Renal cortical epithelial cell (primary cell): ENCODE measurements at regions not wholly inside any gene's neighbourhood (a gene's known extent, or its start where the extent isn't known, plus 50 kb on each side); places are given as distances from the start of the nearest gene placed in this dataset.
"Not testable (repeated sequence)": the region's sequence is repeated elsewhere in the genome, so short reads cannot be mapped to it uniquely, and the experiment has no call there.

ENCODE experiments used
- DNase-seq: peaks from one replicate; pipeline ENCODE4 v3.0.0-alpha.2; 2011; ENCODE audit warnings: low read depth

DNA sequence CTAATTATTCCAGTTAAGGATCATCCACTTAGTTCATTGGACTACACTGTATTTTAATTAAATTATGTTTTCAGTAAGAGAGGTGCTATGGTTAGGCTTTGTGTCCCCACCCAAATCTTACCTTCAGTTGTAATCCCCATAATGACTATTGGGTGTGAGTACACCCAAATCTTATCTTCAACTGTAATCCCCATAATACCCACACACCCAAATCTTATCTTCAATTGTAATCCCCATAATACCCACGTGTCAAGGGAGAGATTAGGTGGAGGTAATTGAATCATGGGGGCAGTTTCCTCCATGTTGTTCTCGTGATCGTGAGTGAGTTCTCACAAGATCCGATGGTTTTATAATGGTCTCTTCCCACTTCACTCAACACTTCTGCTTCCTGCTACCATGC, 208.0 kb upstream of the PHACTR1 start:
- DNase-seq: no peak

DNA sequence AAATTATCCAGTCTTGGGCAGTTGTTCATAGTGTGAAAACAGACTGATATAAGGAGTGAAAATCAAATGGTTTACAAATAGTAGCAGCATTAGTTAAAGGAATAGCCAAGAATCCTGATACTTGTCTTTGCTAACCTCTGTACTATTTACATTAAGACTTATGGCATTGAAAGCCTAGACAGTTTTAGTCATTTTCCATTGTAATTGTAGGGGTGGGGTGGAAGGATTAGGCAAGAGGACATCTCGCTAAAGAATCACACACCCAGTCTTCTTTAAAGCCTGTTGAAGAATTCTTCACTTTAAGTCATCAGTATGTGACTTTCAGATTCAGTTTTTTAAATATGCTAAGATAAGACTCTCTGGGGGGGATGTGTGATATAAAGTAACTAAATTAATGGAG, 207.5 kb upstream of the PHACTR1 start:
- no peak for DNase-seq

DNA sequence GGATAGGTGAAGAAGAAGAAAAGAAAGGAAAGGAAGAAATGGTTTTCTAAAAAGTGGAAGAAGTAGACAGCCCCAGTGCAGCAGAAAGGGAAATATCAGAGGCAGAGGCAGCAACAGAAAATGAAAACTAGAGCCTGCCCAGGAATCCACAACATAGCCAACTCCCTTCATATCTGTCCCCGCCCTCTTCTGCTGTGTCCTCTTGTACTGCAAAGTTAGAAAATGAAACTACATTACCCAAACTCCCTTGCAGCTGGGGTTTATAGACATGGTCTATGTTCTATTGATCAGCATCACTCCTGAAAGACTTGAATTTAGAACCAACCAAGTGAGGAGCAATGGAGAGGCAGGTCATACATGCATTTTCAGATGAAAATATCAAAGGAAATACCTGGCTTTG, 200.5 kb upstream of the PHACTR1 start:
- DNase-seq: peak; percentile 14

DNA sequence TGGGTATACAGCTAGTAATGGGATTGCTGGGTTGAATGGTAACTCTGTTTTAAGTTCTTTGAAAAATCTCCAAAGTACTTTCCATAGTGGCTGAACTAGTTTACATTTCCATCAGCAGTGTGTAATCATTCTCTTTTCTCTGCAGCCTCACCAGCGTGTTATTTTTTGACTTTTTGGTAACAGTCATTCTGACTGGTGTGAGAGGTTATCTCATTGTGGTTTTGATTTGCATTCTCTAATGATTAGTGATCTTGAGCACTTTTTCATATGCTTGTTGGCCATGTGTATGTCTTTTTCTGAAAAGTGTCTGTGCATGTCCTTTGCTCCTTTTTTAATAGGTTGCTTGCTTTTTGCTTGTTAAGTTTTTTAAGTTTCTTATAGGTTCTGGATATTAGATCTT, 194.2 kb upstream of the PHACTR1 start:
- DNase-seq: no peak

DNA sequence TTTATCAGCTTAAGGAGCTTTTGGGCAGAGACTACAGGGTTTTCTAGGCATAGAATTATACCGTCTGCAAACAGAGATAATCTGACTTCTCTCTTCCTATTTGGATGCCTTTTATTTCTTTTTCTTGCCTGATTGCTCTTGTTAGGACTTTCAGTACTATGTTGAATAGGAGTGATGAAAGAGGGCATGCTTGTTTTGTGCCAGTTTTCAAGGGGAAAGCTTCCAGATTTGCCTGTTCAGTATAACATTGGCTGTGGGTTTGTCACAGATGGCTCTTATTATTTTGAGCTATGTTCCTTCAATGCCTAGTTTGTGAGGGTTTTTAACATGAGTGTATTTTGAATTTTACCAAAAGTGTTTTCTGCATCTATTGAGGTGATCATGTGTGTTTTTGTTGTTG, 192.8 kb upstream of the PHACTR1 start:
- no peak for DNase-seq

DNA sequence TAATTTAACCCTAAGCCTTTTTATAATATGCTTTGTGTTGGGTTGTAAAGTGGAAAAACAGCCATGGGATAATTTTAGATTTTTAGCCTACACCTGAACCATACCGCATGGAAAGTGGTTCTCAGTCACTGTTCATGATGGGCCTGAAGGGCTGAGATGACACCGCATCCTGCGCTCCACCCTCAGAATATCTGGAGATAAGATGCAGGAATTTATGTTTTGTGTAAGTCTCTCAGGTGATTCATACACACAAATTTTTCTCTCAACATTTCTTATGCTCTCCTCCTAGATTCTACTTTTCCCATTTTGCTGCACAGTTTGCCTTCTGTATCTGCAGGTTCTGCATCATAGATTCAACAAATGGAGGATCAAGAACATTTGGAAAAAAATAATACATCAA, 191.3 kb upstream of the PHACTR1 start:
- no peak for DNase-seq

DNA sequence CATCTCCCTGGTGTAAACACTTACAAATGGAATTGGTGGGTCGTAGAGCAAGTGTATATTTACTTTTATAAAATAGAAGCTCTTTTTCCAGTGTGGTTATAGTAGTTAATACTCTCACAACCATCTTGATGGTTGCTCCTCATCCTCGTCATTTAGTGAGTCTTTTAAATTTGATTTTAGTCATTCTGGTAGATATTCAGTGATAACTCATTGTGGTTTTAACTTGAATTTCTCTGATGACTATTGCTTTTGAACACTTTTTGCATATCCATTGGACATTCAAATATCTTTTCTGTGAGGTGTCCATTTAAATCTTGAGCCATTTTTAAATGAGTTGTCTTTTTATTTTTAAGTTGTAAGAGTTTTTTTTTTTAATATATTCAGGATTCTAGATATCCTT, 189.2 kb upstream of the PHACTR1 start:
- DNase-seq: no peak

DNA sequence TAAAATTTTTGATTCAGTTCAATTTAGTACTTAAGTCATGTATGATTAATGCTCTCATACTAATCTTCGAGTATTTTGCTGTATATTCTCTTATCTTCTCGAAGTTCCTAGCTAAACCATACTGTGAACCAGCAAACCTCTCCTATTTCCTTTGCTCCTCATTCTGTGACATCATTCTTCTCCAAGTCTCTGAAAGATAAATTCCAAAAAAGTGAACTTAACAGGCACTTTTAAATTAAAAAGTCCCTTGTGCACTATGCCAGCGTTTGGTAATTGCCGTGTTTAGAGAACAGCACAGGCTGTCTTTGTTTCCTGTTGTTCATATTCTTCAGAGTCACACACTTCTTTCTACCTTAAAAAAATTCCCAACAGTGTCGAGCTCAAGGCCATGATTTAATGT, 188.4 kb upstream of the PHACTR1 start:
- DNase-seq: no peak

DNA sequence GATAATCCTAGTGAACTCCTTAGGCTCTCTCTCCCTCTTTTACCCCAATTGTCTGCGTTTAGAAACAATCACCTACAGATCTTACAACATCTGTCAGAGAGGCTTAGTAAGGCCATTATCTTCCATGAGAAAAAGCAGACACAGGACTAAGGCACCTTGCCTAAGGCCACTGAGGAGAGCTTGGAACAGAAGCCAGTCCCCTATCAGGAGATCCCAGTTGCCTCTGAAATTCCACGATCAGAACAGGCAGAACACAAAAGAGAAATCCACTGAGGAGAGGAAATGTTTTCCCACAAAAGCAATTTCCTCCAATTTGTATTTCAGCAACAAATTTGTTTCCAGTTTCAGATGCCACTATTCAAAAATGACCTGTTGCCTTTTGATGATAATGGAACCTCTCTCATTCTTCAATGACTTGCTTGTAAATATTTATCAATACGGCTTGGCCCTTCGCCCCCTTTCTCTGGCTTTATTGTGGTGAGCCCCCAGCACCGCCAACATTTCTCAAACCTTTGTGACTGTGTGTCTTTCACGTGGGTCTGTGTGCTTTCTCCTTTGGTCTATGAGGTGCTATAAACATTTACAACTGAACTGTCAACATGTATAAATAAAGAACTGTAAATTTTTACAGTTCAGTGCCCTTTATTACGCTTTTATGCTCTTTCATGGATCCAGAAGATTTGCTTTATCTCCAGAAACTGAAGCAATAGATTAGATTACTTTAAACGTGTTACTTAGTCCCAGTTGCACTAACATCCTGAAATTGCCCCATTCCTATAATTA, 187.8 kb upstream of the PHACTR1 start:
- DNase-seq: no peak

DNA sequence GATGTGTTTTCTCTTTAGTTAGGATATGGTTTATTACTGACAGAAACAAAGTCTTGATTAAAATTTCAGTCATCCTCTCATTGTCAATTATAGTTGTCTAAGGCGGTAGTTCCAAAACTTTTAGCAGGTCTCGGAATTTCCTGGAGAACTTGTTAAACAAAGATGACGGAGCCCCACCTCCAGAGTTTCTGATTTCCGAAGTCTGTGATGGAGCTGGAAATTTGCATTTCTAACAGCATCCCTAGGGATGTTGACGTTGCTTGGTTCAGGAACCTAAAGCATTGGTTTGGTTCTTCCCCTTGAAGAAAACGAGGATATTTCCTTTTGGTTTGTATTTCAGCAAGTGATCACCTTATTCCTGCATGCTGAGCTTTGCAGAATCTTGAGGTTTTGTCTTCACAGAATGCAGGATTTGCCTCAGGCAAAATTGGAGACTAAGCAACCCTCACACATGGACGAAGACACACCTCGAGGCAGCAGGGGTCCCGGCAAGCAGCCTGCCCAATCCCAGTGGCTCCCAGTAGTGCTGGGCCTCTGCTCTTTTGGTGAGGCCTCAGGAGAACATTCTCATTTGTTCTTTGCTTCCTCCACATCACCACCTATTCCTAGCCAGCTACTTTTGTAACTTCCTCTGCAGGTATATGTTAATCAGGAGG, 187.1 kb upstream of the PHACTR1 start:
- no peak for DNase-seq

DNA sequence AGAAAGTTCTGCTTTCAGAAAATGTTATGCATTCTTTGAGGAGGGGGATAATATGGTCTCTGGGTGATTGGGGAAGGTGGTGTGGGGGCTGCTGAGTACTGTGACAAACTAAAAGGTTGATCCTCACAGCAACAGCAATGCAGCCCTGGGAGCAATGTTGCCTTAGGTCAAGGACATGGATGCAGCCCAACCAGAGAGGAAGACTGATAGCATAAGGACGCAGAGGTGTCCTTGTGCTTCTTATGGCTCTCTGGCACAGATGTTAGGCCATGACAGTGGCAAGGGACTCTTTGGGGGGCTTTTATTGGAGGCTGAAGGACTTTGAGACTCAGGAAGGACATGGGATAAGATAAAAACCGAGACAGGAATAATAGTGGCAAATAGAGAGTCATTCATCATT, 186.2 kb upstream of the PHACTR1 start:
- no peak for DNase-seq

DNA sequence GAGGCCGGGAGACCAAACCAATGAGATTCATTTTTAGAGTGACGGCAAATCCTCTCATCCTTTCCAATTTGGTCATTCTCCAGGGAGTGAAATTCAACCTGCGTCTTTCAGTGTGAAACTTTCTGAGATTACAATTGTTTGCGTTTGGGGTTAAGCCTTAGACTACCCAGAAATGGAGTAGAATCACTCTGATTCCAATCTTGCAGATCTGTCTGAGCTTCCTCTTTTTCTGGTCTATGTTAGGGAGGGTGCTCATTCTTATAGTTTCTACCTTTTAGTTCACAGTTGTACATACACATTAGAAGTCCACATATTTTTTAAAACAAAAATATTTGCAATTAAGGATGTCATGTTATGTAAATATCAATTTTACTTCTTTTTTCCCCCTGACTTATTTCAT, 183.0 kb upstream of the PHACTR1 start:
- DNase-seq: no peak

DNA sequence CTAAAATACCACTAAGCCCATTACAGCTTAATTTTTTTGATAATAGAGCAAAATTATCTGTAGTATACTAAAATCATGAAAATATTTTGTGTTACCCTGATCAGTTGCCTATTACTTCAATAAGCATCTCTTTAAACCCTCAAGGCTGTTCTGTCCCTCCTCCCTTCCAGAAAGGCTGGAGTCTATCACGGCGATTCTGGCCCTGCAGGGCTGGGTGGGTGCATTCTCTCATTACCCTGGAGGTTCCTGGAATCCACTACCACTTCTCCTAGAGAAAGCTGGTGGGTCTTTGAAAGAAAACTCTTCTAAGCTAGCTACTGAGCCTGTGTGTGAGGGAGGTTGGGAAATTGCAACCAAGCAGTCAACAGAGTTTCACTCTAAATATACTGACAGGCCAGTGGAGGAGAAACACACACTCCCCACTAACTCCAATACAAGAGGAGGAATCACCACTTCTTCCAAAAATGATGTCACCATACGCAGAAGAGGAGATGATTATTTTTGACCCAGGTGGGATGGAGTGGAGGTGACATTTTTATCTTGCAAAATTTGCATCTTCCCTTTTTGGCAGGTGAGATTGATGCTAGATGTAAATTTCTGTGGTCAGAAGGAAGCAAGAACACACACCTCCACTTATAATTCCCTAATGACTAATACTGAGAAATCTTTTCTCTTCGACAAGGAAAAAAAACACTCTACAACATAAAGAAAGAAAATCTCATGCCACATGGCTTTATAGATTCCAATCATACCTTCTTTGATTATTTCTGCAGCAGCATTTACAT, 182.3 kb upstream of the PHACTR1 start:
- no peak for DNase-seq

DNA sequence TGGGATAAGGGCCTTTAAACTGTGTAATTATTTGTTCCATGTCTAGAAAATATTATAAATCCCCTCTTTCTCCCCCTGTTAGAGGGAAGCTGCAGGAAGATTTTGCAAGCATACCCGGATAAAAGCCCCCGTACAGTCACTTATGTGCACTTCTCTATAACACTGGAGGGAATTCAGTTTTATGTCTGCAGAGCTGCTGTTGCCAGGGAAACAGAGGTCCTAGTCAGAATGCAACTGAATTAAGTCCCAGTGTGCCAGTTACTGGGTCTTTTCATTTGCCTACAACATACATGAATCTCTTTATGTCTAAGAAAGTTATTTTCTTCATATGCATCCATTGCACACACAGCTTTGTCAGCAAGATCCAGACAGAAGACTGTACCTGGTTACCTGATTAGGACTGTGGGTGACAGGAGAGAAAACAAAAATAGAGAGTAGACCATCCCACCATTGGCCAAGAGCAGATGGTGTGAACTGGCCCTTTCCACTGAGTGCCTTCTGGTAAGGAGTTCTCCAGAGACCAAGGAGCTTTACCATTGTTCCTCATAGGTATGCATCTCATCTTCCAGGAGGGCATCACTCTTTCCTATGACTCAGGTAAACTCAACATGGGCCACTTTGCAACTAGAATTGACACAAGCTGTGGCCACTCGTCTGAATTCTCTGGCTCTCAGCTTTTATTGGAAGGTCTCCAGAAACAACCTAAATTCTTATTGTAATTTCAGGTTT, 180.8 kb upstream of the PHACTR1 start:
- DNase-seq: no peak

DNA sequence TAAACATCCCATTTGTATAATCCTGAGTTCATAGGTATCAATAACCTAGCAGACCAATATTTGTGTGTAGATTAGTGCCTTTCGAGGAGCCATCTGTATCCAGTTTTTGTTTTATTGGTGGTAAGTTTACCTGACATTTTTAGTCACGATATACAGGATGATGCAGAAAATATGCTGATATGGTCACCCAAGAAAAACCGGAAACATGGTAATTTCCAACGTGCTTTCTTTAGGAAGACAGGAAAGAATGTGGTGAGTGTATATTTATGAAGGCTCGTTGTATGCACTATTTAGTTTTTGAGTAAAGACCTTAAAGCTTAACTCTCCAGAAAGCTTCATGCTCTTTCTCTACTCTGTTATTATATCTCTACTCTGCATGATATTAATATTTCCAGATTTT, 180.2 kb upstream of the PHACTR1 start:
- no peak for DNase-seq

DNA sequence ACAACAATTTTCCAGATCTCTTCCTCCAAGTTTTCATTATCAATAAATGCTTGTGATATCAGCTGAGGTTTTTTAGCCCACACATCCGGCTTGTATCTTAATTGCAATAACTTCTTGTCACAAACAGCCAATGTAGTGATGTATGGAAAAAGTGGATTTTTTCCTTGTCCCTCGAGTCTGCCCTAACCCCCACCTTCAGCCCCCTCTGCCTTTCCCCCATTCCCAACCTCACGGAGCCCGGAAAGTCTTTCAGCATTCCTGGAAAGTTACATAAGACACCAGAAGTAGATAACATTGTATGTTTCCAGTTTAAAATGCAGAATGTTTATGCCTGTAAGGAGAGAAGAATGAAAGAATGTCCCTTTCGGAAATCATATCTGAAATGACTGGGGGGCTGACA, 179.2 kb upstream of the PHACTR1 start:
- DNase-seq: no peak

DNA sequence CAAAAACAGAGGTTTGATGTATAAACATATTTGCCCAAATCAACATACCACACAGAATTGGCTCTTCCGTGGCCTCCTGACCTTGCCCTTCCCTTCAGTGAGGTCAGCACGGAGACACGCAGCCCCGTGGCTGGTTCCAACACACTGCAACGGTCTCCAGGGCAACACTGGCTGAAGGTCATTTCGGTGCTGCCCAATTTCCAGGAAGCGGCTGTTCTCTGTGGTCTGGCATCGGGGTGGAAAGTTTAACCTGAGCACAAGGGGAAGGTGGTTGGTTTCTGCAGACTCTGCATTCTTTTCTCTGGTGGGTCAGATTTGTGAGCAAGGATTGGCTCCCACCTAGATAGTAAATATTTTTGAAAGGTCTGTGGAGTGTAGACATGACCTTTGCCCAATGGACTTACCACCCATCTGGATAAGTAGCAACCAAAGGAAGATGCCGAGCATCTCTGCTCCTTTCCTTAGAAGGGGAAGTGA, 177.6 kb upstream of the PHACTR1 start:
- DNase-seq: peak; percentile 90

DNA sequence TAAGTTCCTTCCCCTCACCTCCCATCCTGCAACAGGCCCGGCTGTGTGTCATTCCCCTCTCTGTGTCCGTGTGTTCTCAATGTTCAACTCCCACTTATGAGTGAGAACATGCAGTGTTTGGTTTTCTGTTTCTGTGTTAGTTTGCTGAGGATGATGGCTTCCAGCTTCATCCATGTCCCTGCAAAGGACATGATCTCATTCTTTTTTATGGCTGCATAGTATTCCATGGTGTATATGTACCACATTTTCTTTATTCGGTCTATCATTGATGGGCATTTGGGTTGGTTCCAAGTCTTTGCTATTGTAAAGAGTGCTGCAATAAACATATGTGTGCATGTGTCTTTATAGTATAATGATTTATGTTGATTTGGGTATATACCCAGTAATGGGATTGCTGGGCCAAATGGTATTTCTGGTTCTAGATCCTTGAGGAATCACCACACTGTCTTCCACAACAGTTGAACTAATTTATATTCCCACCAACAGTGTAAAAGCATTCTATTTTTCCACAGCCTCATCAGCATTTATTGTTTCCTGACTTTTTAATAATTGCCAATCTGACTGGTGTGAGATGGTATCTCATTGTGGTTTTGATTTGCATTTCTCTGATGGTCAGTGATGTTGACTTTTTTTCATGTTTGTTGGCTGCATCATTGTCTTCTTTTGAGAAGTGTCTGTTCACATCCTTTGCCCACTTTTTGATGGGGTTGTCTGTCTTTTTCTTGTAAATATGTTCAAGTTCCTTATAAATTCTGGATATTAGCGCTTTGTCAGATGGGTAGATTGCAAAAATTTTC, 174.1 kb upstream of the PHACTR1 start:
- DNase-seq: not testable (repeated sequence)

DNA sequence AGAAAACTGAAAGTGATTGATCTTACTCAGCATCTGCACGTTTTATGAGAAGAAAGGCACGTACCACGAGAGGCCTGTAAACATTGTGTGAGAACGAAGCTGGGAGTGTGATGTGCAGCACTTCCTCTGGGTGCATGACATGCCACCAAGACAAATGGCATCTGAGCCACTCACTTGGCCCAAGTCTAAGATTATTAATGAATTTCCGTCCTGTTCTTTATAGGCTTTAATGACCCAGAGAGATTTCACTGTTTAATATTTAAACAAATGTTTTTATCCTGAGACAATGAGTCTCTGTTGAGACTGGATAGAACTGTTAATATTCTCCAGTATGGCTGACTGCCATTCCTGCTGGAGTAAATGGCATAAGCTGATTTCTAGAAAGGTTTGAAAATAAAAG, 172.6 kb upstream of the PHACTR1 start:
- peak; percentile 96 for DNase-seq

DNA sequence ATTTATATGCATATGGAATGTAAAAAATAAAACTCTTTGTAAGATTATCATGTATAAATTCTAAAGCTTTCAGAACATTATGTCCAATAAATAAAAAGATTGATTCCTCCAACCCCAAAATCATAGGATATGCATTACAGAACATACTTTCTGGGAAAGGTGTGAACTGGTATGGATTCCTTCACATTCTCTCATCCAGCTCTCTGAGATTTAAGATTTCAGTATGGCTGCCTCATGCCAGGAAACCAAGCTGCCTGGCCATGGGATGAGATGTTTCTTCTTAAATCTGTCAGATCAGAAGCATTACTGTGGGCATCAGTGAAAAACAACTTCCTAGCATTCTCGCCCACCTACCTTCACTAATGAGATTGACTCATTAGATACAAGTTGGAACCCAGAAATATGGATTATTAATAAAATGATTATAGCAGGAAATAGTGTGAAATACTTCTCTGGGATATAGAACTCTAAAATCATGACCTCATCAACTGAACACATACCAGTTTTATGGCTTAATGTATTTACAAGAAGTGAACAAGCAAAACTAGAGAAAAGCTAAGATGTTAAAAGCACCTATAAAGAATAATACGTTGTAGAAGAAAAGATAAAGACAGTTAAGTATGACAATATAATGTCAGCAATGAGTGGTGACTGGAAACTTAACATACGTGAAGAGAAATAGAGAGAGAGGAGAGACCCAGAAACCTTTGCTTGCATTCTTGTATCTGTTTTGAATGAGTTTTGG, 171.6 kb upstream of the PHACTR1 start:
- DNase-seq: no peak
